ENCODE measurements at regions not wholly inside any gene's neighbourhood (a gene's known extent, or its start where the extent isn't known, plus 50 kb on each side); places are given as distances from the start of the nearest gene placed in this dataset.
A peak's percentile ranks its signal among the peaks of the same experiment; 100 is the strongest.
"Not testable (repeated sequence)": the region's sequence is repeated elsewhere in the genome, so short reads cannot be mapped to it uniquely, and the experiment has no call there.

DNA sequence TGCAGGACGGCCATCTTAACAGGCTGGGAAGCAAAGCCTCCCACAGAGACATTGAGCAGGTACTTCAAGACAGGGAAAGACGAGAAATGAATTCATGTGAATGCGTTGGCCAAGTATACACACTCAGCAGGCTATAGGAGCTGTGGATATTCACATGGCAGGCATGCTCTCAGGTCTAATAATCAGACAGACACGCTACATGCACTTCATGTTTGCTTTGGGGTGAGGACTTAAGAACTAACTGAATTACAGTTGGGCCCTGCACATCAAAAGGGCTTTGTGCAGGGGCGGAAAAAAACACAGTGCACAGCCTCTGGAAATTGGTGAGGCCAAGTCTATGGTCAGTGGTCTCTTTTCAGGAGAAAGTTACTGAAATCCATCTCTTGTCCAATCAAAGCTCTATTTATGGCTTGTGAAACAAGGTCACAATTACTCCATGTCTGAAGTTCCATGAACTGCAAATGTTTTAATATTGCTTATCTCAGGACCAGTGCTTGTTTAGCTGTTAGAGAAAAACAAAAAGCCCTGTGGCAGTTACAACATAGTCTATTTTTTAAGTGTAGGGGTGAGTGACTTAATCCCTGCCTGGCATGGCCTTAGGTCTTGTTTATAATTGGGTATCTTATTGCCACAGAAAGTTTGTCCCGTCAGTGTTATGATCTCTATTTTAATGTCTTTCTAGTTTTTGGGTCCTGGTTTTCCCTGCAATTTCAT is 100.6 kb upstream of the GOLGA6L6 start:
- Histone ChIP-seq H3K4me3 (no peak overlapping the region), H3K27me3 (peaks cover 37% of the 10 kb centered on the region), H3K36me3 (no peaks in the 10 kb centered on the region), H3K4me1 (no peaks in the 10 kb centered on the region), H3K27ac (no peak overlapping the region), H3K9me3 (replicated peaks) (no peaks in the 10 kb centered on the region)
- no peak for DNase-seq

DNA sequence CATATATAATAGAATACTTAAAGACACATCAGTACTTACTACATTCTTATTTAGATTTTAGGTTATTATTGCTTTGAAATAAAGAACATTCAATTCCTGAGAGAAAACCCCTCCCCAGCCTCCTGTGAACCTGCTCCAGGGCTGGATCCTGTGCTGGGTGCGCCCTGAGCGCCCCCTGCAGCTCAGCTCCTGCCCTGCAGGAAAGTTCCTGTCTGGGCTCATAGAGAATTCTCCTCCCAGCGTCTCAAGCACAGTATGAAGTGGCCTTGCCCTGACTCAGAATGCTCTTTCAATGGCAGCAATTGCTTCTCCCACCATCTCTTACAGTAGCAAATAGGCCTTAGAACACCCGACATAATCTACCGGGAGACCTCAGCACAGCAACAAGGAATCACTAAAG is 98.8 kb upstream of the GOLGA6L6 start:
- H3K36me3 ChIP-seq; H3K4me3 ChIP-seq; DNase-seq; H3K9me3 ChIP-seq (replicated peaks); H3K4me1 ChIP-seq; H3K27ac ChIP-seq: not testable (repeated sequence)
- peaks cover 25% of the 10 kb centered on the region for H3K27me3 ChIP-seq

DNA sequence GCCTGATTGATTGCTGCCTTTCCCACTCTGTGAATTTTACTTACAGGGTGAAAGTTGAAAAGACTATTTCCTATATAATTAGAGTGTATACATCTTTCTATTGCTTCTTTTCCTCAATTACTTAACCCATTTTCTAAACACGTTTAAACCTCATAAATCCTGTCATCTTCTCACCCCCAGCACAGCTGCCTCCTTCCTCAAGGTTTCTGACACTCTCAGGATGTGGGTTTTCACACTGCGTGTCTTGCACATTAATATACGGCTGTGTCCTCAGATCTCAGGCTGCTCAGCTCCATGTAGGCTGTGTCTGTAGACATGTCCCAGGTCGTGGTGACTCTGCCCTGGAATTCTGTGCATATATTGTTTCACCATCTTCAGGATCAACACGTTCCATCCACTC is 97.6 kb upstream of the GOLGA6L6 start:
- not testable (repeated sequence) for H3K9me3 ChIP-seq (replicated peaks); H3K4me3 ChIP-seq; DNase-seq; H3K4me1 ChIP-seq; H3K36me3 ChIP-seq; H3K27ac ChIP-seq
- peaks cover 15% of the 10 kb centered on the region; the same call in 1 of the 2 replicates for H3K27me3 ChIP-seq

DNA sequence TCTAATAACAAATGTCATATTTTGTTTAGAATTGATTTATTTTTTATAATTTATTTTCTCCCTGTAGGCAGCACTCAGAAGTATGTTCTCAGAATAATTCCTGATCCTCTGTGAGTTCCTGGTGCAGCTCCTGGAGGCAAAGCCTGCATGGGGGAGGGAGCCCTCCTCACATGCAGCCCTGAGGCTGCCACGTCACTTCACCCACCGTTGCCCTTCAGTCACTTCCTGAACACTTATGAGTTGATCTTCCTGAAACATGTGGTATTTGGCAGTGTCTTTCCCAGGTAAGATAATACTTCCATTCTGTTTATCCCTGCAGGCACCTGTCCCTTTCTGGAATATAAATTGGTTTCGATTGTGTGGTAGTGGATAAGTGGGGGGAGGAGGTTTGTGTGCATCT is 95.9 kb upstream of the GOLGA6L6 start:
- H3K4me3 ChIP-seq; H3K9me3 ChIP-seq (replicated peaks); H3K36me3 ChIP-seq; DNase-seq; H3K27ac ChIP-seq; H3K4me1 ChIP-seq; H3K27me3 ChIP-seq: not testable (repeated sequence)

DNA sequence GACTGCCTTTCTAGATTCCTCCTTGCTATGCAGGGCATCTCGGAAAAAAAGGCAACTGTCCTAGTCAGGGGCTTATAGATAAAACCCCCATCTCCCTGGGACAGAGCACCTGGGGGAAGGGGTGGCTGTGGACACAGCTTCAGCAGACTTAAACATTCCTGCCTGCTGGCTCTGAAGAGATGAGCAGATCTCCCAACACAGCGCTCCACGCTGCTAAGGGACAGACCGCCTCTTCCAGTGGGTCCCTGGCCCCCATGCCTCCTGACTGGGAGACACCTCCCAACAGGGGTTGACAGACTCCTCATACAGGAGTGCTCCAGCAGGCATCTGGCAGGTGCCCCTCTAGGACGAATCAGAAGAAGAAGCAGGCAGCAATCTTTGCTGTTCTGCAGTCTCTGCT is 87.9 kb upstream of the GOLGA6L6 start:
- H3K36me3 ChIP-seq; H3K4me1 ChIP-seq; H3K27me3 ChIP-seq; H3K4me3 ChIP-seq; DNase-seq; H3K27ac ChIP-seq; H3K9me3 ChIP-seq (replicated peaks): not testable (repeated sequence)

DNA sequence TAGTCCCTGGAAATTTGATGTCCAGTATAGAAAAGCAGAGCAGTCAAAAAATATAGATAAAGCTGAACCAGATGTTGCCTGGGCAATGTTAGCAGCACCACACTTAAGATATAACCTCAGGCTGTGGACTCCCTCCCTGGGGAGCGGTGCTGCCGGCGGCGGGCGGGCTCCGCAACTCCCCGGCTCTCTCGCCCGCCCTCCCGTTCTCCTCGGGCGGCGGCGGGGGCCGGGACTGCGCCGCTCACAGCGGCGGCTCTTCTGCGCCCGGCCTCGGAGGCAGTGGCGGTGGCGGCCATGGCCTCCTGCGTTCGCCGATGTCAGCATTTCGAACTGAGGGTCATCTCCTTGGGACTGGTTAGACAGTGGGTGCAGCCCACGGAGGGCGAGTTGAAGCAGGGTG is 86.9 kb upstream of the GOLGA6L6 start:
- not testable (repeated sequence) for H3K27ac ChIP-seq; H3K4me3 ChIP-seq; H3K27me3 ChIP-seq; H3K9me3 ChIP-seq (replicated peaks); H3K36me3 ChIP-seq; H3K4me1 ChIP-seq; DNase-seq

DNA sequence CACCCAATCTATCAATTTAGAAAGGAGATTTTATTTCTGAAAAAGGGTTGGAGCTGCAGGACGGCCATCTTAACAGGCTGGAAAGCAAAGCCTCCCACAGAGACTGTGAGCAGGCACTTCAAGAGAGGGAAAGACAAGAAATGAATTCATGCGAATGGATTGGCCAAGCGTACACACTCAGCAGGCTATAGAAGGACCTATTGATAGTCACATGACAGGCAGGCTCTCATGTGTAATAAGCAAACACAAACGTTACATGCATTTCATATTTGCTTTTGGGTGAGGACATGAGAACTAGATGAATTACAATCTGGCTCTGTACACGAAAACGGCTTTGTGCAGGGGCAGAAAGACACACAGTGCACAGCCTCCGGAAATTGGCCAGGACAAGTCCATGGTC is 83.9 kb upstream of the GOLGA6L6 start:
- H3K4me1 ChIP-seq; H3K36me3 ChIP-seq; H3K9me3 ChIP-seq (replicated peaks); H3K27ac ChIP-seq; DNase-seq; H3K4me3 ChIP-seq; H3K27me3 ChIP-seq: not testable (repeated sequence)

DNA sequence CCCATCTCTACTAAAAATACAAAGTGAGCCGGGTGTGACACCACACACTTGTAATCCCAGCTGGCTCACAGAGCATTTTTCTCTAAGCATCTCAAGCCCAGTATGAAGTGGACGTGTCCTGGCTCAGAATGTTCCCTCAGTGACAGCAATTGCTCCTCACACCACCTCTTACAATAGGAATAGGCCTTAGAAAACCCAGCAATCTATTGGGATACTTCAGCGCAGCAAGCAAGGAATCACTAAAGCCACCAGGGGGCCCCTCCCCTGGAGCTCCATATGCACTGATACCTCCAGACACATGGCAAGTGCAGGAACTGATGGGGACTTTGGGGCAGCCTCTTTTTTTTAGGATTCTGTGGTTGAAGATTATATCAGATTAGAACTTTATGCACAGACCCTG is 82.5 kb upstream of the GOLGA6L6 start:
- not testable (repeated sequence) for H3K9me3 ChIP-seq (replicated peaks); H3K4me1 ChIP-seq; H3K27me3 ChIP-seq; H3K27ac ChIP-seq; H3K36me3 ChIP-seq; H3K4me3 ChIP-seq
- DNase-seq: peak in 1 of 2 experiments; percentile 46

DNA sequence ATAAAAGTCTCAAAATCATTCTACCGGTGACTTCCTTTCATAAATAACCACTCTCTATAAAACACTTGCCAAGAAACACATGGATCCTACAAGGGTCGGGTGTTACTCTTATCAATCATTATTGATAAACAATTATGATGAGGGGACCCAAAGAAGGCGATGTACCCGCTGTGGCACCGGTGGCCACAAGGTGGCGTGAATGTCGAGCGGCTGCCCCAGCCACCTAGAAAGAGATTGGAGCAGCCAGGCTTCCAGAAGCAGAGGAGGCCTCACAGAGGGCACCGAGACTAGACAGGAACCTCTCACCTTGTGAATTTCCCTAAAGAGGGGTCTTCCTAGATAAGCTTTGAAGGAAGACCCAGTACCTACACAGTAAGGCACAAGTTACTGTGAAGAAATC is 80.5 kb upstream of the GOLGA6L6 start:
- not testable (repeated sequence) for H3K4me1 ChIP-seq; H3K9me3 ChIP-seq (replicated peaks); H3K27me3 ChIP-seq; H3K27ac ChIP-seq; DNase-seq; H3K4me3 ChIP-seq; H3K36me3 ChIP-seq

DNA sequence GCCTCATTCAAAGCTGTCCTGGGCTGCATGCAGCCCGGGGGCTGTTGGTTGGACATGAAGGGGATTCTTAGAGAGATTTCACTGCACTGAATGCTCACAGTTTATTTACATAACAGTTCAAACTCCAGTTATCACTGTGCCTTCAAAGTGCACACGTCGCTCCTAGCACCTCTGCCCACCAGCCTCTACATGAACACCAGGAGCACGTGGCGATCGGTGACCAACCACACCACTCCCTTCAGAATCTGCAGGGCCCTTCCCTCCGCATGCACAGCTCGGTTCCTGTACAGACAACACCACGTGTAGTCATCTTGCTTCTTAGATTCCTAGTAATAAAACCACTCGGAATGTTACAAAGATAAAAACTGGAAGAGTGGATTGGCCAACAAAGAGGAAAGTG is 72.9 kb upstream of the GOLGA6L6 start:
- not testable (repeated sequence) for H3K4me1 ChIP-seq; H3K27me3 ChIP-seq; H3K9me3 ChIP-seq (replicated peaks); H3K4me3 ChIP-seq; DNase-seq; H3K36me3 ChIP-seq; H3K27ac ChIP-seq

DNA sequence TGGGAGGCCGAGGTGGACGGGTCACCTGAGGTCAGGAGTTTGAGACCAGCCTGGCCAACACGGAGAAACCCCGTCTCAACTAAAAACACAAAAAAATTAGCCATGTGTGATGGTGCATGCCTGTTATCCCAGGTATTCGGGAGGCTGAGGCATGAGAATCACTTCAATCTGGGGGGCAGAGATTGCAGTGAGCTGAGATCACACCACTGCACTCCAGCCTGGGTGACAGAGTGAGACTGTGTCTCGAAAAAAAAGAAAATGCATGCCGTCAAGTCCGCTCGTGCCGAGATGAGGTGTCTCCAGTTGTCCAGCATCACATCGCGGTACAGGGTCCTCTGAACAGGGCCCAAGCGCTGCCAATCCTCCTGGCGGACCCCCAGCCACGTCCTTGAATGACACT is 71.2 kb upstream of the GOLGA6L6 start:
- H3K27me3 ChIP-seq; H3K27ac ChIP-seq; H3K9me3 ChIP-seq (replicated peaks); DNase-seq; H3K4me1 ChIP-seq; H3K4me3 ChIP-seq; H3K36me3 ChIP-seq: not testable (repeated sequence)

DNA sequence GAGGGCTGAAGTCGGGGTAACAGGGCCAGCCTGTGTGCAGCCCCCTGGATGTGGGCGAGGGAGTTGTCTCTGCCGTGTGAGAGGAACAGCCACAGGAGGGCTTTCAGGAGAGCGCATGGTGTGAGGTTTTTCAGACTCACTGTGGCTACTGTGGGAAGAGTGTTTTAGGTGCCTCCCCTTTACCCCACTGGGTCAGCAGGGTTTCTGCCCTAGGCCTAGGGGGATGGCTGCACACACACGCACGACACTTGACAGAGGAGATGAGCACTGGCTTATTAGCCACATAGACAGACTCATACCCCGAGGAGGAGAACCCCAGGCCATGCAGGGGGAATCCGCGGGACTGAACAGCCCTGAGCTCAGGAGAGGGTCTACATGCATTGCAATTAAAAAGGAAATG is 70.8 kb upstream of the GOLGA6L6 start:
- H3K27me3 ChIP-seq; H3K4me3 ChIP-seq; H3K36me3 ChIP-seq; H3K27ac ChIP-seq; DNase-seq; H3K9me3 ChIP-seq (replicated peaks); H3K4me1 ChIP-seq: not testable (repeated sequence)

DNA sequence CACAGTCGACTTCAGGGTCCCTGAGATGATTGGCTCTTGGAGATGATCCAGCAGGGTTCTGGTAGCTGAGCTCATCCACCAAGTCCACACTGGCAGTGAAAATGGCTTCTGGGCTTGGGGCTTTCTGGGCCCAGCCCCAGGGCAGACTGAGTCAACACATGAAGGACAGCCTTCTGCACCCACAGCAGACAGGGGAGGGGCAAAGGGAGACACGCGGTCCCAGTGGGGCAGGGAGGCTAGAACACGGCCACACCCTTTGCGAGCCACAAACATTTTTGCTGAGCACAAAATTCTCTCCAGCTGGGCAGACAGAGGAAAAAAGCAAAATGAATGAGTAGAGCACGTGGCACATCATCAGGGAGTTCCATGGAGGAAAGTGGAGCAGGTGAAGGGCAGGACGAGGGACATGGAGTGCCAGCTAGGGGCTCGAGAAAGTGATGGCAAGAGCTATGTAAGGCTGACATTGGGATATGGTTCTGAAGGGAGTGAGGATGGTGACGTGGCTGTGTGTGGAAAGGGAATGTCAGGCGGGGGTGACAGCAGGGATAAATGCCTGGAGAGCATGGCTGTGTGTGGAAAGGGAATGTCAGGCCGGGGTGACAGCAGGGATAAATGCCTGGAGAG is 70.2 kb upstream of the GOLGA6L6 start:
- DNase-seq; H3K4me1 ChIP-seq; H3K27ac ChIP-seq; H3K9me3 ChIP-seq (replicated peaks); H3K27me3 ChIP-seq; H3K4me3 ChIP-seq; H3K36me3 ChIP-seq: not testable (repeated sequence)

DNA sequence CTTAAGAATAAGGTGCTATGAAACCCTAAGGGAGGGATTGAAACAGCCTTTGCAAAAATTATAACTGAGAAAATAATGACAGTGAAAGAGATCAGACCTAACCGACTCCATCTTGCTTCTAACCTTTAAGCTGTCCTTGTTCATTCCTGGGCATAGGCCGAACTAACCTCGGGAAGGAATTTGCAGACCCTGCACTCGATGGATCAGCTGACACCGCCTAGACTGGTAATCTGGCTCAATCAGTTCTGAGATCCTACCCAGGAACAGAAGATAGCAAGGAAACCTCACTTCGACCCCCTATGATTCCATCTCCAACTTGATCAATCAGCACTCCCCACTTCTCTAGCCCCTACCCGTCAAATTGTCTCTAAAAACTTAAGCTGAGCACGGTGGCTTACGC is 66.6 kb upstream of the GOLGA6L6 start:
- not testable (repeated sequence) for H3K36me3 ChIP-seq; DNase-seq; H3K9me3 ChIP-seq (replicated peaks); H3K27ac ChIP-seq; H3K4me3 ChIP-seq; H3K4me1 ChIP-seq; H3K27me3 ChIP-seq

DNA sequence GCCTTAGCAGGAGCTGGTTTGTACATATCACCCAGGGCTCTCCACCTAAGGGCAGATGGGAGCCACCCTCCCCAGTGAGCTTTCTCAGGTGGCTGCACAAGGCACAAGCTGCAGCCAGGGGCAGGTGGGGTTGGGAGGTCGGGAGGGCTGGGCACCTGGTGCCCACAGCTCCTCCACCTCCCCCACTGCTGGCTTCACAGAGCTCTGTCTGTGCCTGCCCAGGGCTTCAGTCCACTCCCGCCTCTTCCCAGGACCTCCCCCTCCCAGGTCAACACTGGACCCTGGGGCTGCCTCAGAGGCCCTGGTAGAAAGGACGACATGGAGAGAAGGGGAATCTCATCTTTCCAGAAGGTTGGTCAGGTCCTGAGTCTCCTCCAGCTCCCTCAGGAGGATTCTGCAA is 55.6 kb upstream of the GOLGA6L6 start:
- DNase-seq, H3K36me3 ChIP-seq: not testable (repeated sequence)

DNA sequence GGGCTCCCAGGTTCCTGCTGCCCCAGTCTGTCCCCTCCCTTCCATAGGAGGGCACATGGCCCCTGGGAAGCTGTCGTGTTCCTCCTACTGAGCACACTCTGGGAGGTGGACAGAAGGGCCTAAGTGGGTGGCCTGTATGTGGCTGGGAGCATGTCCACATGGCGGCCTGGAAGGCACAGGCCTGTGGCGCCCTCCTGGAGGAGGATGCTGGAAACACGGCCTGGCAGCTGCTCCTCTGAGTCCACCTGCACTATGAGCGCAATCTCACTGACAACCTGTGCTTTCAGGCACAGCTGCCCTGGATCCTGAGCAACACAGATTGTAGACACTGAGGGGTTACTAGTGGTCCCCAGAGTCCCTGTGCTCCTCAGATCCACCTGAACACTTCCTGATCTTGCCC is 52.6 kb upstream of the GOLGA6L6 start:
- not testable (repeated sequence) for H3K27me3 ChIP-seq; H3K27ac ChIP-seq; DNase-seq; H3K4me3 ChIP-seq; H3K9me3 ChIP-seq (replicated peaks); H3K4me1 ChIP-seq; H3K36me3 ChIP-seq

More for the DNA sequence above, 55.6 kb upstream of the GOLGA6L6 start:
- not testable (repeated sequence) for H3K9me3 ChIP-seq (replicated peaks); H3K27ac ChIP-seq; H3K4me3 ChIP-seq; H3K27me3 ChIP-seq; H3K4me1 ChIP-seq

All from SJCRH30 (cell line).